ENCODE measurements at regions not wholly inside any gene's neighbourhood (a gene's known extent, or its start where the extent isn't known, plus 50 kb on each side); places are given as distances from the start of the nearest gene placed in this dataset.
A peak's percentile ranks its signal among the peaks of the same experiment; 100 is the strongest.

DNA sequence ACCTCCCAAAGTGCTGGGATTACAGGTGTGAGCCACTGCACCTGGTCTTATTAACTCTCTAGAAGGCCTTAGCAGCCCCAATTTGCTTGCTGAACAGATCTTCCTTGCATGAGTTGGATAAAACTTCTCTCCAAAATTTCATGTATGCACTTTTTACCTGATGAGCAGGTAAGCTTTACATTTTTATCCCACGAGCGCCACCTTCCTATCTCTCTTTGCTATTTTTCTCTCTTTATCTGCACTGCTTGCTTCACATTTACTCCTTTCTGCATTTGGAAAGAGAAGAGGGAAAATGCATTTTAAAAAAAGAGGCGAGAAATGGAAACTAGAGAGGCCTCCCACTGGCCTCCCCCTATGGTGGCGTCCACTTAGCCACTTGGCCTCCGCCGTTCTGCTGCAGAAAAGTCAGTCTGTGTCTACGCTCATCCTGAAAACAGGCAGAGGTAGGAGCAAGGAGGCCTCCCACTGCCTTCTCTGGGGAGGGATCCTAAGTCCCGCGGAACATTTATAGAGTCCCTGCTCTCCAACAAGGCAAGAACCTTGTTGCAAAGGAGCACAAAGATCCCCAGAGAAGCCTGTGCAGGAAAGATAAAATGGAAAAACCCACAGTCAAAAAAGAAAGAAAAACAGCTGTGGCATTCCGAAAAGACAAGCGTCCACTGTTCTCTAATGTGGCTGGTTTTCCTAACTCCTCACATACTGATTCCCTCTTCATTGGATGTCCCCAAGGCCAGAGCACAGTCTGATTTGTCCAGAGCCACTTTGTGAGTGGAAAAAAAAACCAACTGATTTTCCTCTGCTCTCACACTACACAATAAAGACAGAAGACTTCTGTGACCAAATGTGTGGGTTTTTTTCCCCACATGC, 62.2 kb upstream of the INCENP start:
- Histone ChIP-seq H3K4me3 (no peak overlapping the region), H3K27me3 (no peaks in the 10 kb centered on the region), H3K27ac (no peak overlapping the region), H3K36me3 (no peaks in the 10 kb centered on the region), H3K9me3 (no peaks in the 10 kb centered on the region), H3K4me1 (no peaks in the 10 kb centered on the region)
- intact Hi-C loops (cut with DNase I; ENCODE audit: low total_unique reads), result loop anchor here (10.0 kb wide), 1 partner anchor 107 kb away; the partner anchor contains the start of gene BEST1
- 64 to 71% (median 66%) methylated on average over 11 of the region's 11 CpGs for WGBS, 5 donors
- TF ChIP-seq, protein P1, sequence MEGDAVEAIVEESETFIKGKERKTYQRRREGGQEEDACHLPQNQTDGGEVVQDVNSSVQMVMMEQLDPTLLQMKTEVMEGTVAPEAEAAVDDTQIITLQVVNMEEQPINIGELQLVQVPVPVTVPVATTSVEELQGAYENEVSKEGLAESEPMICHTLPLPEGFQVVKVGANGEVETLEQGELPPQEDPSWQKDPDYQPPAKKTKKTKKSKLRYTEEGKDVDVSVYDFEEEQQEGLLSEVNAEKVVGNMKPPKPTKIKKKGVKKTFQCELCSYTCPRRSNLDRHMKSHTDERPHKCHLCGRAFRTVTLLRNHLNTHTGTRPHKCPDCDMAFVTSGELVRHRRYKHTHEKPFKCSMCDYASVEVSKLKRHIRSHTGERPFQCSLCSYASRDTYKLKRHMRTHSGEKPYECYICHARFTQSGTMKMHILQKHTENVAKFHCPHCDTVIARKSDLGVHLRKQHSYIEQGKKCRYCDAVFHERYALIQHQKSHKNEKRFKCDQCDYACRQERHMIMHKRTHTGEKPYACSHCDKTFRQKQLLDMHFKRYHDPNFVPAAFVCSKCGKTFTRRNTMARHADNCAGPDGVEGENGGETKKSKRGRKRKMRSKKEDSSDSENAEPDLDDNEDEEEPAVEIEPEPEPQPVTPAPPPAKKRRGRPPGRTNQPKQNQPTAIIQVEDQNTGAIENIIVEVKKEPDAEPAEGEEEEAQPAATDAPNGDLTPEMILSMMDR (IDR thresholded peaks at IDR 0.05), result peak in 3 of 7 experiments; percentile 31 to 58 (median 31)
- TF ChIP-seq POLR2A (IDR thresholded peaks at IDR 0.05), result no peak
- peak in 1 of 2 donors; percentile 44 for DNase-seq

DNA sequence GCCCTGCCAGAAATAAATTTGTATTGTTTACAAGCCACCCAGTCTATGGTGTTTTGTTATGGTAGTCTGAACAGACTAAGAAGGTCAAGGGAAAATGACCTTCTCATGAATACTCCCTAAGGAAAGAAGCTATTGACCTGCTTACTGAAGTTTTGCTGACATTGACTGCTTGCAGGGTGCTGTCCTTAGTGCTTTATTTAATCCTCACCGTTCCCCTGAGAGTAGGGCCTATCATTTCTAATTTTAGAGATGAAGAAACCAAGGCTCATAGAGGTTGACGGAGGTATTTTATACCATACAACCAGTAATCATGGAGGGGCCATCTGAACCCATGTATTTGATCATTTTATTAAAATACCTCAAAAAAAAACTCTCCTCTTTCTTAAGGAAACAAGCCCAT, 66.7 kb upstream of the INCENP start:
- intact Hi-C loops (cut with DNase I; ENCODE audit: low total_unique reads), result no loop called here
- TF ChIP-seq POLR2A (IDR thresholded peaks at IDR 0.05) (no peak), POLR2AphosphoS5 (IDR thresholded peaks at IDR 0.05) (no peak), EP300 (IDR thresholded peaks at IDR 0.05) (no peak)
- TF ChIP-seq, protein P1 (IDR thresholded peaks at IDR 0.05), result no peak
- no peak for DNase-seq
- WGBS, 5 donors, result 82 to 90% (median 87%) methylated on average over 2 of the region's 2 CpGs
- Histone ChIP-seq H3K27me3 (no peaks in the 10 kb centered on the region), H3K27ac (no peak overlapping the region), H3K36me3 (no peaks in the 10 kb centered on the region), H3K9me3 (no peaks in the 10 kb centered on the region), H3K4me1 (no peaks in the 10 kb centered on the region), H3K4me3 (no peak overlapping the region)

DNA sequence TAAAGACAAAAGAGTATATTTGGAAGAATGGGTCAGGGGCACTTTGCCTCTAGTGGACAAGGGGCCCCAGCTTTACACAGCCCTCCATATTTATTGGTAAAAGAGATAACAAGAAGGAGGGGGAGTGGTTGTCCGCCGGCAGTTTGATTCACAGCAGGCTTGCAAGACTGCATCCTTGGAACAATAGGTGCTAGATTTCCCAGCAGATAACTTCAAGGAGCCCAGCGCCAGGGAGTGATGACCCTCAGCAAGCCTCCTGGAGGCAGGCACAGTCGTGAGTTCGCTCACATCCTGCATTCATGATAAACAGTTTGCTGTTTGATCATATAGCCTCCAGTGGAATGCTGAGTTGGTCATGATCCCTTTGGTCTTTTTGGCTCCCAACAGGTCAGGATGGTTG, 67.8 kb upstream of the INCENP start:
- H3K36me3 ChIP-seq, result no peaks in the 10 kb centered on the region
- no peak for DNase-seq
- H3K4me1 ChIP-seq, result no peaks in the 10 kb centered on the region
- no peak overlapping the region for H3K27ac ChIP-seq
- no peak overlapping the region for H3K4me3 ChIP-seq
- TF ChIP-seq, protein P1 (IDR thresholded peaks at IDR 0.05), result no peak
- no peak for TF ChIP-seq EP300 (IDR thresholded peaks at IDR 0.05)
- WGBS, 5 donors, result 43 to 71% (median 64%) methylated on average over 5 of the region's 5 CpGs
- H3K9me3 ChIP-seq, result no peaks in the 10 kb centered on the region
- no peaks in the 10 kb centered on the region for H3K27me3 ChIP-seq
- intact Hi-C loops (cut with DNase I; ENCODE audit: low total_unique reads), result no loop called here

DNA sequence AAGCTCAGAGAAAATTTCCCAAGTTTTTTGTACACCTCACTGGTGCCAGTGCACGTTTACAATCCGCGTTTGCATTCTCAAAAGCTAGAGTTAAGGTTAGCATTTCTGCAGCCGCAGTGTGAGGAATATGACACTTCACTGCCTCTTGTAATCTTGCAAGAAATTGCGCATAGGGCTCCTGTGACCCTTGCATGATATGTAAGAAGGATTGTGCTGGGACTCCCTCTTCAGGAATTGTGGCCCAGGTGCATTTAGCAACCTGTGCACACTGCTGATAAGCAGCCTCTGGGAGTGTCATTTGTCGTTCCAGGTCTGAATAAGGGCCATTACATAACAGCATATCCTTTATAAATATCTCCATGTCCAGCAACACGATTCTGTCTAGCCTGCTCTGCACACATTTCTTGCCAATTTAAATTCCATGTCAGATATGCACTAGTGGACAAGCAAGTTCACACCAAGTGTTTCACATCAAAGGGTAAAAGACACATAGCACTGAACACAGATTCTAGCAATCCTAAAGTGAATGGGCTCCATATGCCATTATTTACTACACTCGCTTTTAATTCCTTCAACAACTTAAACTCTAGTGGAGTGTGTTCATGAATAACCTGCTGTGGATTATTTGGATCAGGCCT, 69.2 kb upstream of the INCENP start:
- no peaks in the 10 kb centered on the region for H3K9me3 ChIP-seq
- H3K4me1 ChIP-seq, result no peaks in the 10 kb centered on the region
- intact Hi-C loops (cut with DNase I; ENCODE audit: low total_unique reads), result no loop called here
- no peak for TF ChIP-seq POLR2A (IDR thresholded peaks at IDR 0.05)
- no peak for TF ChIP-seq EP300 (IDR thresholded peaks at IDR 0.05)
- TF ChIP-seq, protein P1 (IDR thresholded peaks at IDR 0.05), result peak in 2 of 7 experiments; percentile 25 to 33
- TF ChIP-seq POLR2AphosphoS5 (IDR thresholded peaks at IDR 0.05), result peak in 1 of 3 donors; percentile 9
- 58 to 75% (median 66%) methylated on average over 8 of the region's 8 CpGs for WGBS, 5 donors
- H3K27ac ChIP-seq, result no peak overlapping the region
- H3K36me3 ChIP-seq, result no peaks in the 10 kb centered on the region
- H3K4me3 ChIP-seq, result no peak overlapping the region
- no peaks in the 10 kb centered on the region for H3K27me3 ChIP-seq
- peak; percentile 41 to 48 for DNase-seq
